Fibroblast of skin of scalp (primary cell): ENCODE measurements at regions not wholly inside any gene's neighbourhood (a gene's known extent, or its start where the extent isn't known, plus 50 kb on each side); places are given as distances from the start of the nearest gene placed in this dataset.
"Not testable (repeated sequence)": the region's sequence is repeated elsewhere in the genome, so short reads cannot be mapped to it uniquely, and the experiment has no call there.

Experiments used
- DNase-seq: peaks from one replicate; pipeline ENCODE4 v3.0.0-alpha.2; 2013

DNA sequence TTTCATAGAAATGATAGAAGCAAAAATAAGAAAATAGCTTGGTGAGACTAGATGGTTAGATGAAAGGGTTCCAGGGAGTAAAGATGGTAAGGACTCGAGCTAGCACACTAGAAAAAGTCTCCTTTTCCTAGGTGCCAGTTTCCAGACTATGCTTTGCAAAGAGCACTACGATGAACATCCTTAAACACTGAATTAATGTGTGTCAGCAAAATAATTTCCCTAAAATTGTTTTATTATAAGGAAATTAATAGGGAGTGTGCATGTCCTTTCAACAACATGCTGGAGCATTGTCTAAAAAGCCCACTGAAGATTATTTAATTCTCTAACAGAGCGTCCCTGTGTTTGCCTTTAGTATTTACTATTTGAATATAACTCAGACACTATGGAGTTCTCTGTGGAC lies 107.4 kb upstream of the NDUFV2 start:
- DNase-seq = no peak

GRCh38 chr18:8996771-8997432 lies 105.6 kb upstream of the NDUFV2 start:
- DNase-seq = no peak

DNA sequence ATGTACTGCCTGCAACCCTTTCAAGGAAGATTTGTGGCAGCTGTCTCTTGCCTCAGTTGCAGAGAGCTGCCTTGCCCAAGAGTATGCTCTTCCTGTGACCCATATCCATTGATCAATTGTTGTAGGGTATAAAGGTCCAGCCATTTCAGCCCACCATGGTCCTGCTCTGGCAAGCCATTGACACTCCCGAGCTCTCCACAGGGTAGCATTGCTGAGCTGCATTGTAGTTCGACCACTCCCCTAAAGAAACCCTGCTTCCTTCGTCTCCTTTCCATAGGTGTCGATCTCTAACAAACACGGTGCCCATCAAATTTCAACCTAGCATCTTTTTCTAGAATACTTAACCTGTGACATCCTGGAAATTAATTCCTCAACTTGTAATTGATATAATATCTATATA lies 104.9 kb upstream of the NDUFV2 start:
- no peak for DNase-seq

GRCh38 chr18:8998481-8999217 lies 103.8 kb upstream of the NDUFV2 start:
- peak; percentile 65 for DNase-seq

GRCh38 chr18:8999872-9000271 lies 102.6 kb upstream of the NDUFV2 start:
- DNase-seq = no peak

GRCh38 chr18:9000733-9001132 lies 101.8 kb upstream of the NDUFV2 start:
- DNase-seq = peak; percentile 34

DNA sequence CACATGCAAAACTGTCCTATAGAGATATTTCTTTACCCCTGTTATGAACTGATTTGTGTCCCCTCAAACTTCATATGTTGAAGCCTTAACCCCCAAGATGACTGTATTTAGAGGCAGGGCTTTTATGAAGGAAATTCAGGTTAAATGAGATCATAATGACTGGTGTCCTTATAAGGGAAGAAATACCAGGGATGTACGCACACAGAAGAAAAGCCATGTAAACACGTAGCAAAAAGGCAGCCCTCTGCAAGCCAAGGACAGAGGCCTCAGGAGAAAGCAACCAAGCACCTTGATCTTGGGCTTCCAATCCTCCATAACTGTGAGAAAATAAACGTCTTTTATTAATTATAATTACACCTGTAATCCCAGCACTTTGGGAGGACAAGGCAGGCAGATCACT lies 101.3 kb upstream of the NDUFV2 start:
- peak; percentile 43 for DNase-seq

- no peak for DNase-seq
Observed at GRCh38 chr18:9003406-9004100, 98.9 kb upstream of the NDUFV2 start.

GRCh38 chr18:9004308-9004707 lies 98.2 kb upstream of the NDUFV2 start:
- DNase-seq = not testable (repeated sequence)

DNA sequence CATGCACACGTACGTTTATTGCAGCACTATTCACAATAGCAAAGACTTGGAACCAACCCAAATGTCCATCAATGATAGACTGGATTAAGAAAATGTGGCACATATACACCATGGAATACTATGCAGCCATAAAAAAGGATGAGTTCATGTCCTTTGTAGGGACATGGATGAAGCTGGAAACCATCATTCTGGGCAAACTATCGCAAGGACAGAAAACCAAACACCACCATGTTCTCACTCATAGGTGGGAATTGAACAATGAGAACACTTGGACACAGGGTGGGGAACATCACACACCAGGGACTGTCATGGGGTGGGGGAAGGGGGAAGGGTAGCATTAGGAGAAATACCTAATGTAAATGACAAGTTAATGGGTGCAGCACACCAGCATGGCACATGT lies 94.8 kb upstream of the NDUFV2 start:
- not testable (repeated sequence) for DNase-seq

DNA sequence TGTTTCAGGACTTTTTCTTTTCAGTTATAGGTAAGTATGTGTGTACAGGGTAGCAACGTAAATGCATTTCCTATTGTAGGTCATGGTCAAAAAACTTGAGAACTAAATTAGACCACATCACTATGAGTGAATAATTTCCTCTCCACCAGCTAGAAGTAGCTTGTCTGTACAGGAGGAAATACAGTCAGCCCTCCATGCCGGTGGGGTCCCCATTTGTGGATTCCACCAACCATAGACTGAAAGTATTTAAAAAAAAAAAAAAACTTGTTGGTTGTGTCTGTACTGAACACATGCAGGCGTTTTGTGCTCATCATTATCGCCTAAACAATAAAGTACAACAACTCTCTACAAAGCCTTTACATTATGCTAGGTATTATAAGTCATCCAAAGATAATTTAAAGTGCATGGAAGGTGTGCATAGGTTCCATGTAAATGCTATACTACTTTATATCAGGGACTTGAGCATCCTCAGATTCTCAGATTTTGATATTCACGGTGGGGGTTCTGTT lies 94.2 kb upstream of the NDUFV2 start:
- DNase-seq = no peak

DNA sequence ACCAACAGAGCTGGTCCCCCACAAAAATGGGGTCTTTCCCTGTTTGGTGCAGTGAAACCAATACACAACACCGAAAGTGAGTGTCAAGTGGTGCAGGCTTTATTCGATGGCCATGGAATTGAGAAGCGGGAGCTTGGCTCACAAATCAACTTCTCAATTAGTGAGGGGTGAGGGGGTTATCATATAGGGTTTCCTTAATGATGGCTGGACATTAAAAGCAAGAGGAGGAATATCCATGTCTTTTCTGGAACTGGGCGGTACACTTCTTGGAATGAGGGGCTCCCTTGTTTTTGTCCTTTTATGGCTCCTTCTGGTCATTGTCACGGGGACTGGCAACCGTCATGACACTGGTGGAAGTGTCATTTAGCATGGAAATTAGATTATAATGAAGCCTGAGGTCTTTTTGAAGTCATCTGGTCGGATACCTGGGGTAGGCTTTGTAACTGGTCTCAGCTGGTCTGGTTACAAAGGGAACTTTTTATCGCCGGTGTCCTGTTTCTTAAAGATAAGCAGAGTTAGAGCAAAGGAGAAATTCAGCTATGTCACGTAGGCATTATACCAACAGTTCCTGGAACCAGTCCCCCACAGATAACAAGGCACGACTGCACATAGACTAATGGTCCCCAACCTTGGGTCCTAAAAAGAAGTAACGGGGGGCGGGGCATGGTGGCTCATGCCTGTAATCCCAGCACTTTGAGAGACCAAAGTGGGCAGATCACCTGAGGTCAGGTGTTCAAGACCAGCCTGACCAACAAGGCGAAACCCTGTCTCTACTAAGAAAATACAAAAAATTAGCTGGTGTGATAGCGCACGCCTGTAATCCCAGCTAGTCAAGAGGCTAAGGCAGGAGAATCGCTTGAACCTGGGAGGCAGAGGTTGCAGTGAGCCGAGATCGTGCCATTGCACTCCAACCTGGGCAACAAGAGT lies 93.5 kb upstream of the NDUFV2 start:
- DNase-seq = no peak

- DNase-seq = no peak
Observed at GRCh38 chr18:9009703-9010488, 92.6 kb upstream of the NDUFV2 start.

DNA sequence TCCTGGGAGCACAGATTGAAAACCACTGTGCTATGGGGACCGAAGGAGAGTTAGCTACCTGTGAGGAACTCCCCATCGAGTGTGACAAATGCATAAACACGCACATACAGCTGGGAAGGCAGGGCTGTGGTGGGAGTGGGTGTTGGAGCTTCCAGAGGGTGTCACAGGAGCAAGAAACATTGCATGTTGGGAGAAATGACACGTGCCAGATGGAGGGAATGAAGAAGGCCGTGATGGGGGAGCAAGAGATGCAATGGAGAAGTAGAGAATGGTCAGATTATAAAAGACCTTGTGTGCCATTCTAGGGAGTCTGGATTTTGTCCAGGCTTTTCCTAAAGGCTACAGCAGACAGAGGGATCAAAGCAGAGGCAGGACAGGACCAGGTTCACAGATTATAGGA lies 91.1 kb upstream of the NDUFV2 start:
- DNase-seq = no peak

DNA sequence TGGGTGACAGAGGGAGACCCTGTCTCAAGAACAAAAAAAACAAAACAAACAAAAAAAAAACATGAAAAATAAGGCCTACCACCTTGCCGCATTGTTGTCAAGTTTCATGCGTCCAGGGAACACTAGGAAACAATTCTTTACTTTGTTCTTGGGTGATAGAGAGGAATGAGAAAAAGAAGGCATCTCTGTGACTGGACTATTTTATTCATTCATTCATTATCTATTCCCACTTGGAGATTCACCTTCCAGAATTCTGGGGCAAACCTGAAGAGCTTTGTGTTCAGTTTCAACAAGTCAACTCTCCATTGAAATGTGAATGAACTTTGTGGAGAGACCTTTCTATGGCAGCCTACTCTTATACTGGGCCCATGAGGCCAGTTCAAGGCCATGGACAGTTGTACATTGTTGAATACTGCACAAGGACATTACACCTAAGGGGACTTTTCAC lies 88.5 kb upstream of the NDUFV2 start:
- DNase-seq = no peak

- DNase-seq = no peak
Observed at GRCh38 chr18:9015689-9016088, 86.8 kb upstream of the NDUFV2 start.

DNA sequence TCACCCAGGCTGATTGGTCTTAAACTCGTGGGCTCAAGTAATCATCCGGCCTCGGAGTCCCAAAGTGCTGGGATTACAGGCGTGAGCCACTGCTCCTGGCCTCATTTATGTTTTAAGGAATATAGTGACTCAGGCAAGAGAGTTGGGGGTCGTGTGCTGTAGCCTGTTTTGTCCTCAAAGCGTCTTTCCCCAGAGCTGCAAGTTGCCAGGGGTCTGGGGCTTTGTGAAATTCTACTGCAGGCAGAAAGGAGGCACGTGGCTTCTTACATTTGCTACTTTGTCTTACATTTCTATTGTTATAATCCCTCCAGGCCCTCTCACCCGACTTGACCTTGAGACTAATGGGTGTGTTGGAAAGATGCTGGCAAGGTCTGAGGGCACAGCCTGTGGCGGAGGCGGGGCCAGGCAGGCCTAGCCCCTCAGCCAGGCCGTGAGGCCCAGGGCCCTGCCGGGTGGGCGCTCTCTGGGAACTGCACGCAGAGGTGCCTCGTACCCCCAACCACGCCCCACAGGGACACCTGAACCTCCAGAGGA lies 85.8 kb upstream of the NDUFV2 start:
- no peak for DNase-seq

GRCh38 chr18:9017167-9017904 lies 85.2 kb upstream of the NDUFV2 start:
- DNase-seq = peak; percentile 93

DNA sequence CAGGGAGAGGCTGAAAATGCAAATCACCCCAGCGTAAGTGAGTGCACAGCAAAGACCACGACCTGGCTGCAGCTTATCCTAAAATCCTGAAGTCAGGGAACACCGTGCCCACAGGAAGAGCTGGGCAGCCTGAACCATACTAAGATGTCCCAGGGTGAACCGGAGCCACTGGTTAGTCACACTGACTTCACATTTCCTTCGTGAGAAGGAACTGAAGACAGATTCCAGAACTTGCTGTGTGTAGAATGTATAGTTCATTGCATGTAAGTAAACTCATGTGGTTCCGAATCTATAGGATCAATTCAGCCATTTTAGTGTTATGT lies 84.6 kb upstream of the NDUFV2 start:
- peak; percentile 76 for DNase-seq

DNA sequence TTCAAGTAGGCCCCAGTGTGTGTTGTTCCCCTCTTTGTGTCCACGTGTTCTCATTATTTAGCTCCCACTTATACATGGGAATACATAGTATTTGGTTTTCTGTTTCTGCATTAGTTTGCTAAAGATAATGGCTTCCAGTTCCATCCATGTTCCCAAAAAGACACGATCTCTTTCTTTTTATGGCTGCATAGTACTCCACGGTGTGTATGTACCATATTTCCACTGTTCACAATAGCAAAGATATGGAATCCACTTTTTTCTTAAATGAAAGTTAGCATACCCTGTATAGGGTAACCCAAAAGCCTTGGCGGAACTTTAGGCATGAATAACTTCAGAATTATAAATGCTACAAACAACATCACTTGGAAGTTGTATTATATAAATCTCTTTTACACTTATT lies 83.4 kb upstream of the NDUFV2 start:
- no peak for DNase-seq

DNA sequence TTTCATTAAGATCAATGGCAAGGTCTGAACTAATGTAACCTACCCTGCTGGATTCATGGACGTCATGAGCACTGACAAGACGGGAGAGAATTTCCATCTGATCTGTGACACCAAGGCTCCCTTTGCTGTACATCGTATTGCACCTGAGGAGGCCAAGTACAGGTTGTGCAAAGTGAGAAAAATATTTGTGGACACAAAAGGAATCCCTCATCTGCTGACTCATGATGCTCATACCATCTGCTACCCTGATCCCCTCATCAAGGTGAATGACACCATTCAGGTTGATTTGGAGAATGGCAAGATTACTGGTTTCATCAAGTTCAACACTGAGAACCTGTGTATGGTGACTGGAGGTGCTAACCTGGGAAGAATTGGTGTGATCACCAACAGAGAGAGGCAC lies 82.3 kb upstream of the NDUFV2 start:
- no peak for DNase-seq
